Fibroblast of lung (primary cell): ENCODE measurements at regions not wholly inside any gene's neighbourhood (a gene's known extent, or its start where the extent isn't known, plus 50 kb on each side); places are given as distances from the start of the nearest gene placed in this dataset.

Experiments
- EZH2 ChIP-seq: IDR thresholded peaks from 2 replicates; pipeline ENCODE4 v1.5.1; 2012; ENCODE audit warnings: low read length, control low read depth, mild to moderate bottlenecking; ENCODE audit errors: missing control alignments
- TF ChIP-seq, protein P1 (sequence below), 2 donors: IDR thresholded peaks in 1 of 2; conservative IDR thresholded peaks in 1 of 2; 1 replicate in 1 of 2; 2 replicates in 1 of 2; pipeline ENCODE4 v1.5.1; 2011 to 2012; ENCODE audit warnings: low read length in 2 of 2, control low read depth in 1 of 2, inconsistent platforms in 1 of 2, low read depth in 1 of 2, mild to moderate bottlenecking in 1 of 2

DNA sequence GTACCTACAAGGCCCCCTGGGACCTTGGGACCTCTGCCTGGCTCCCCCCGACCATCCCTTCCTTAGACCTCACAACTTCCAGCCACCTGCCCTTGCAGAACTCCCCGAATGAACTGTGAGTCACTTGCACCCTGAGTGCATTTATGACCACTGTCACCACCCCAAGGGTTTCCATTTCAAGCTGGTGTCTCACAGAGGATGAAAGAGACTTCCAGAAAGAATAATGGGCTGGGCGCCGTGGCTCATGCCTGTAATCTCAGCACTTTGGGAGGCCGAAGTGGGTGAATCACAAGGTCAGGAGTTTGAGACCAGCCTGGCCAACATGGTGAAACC, 124.5 kb upstream of the CIBAR2 start:
- TF ChIP-seq, protein P1, sequence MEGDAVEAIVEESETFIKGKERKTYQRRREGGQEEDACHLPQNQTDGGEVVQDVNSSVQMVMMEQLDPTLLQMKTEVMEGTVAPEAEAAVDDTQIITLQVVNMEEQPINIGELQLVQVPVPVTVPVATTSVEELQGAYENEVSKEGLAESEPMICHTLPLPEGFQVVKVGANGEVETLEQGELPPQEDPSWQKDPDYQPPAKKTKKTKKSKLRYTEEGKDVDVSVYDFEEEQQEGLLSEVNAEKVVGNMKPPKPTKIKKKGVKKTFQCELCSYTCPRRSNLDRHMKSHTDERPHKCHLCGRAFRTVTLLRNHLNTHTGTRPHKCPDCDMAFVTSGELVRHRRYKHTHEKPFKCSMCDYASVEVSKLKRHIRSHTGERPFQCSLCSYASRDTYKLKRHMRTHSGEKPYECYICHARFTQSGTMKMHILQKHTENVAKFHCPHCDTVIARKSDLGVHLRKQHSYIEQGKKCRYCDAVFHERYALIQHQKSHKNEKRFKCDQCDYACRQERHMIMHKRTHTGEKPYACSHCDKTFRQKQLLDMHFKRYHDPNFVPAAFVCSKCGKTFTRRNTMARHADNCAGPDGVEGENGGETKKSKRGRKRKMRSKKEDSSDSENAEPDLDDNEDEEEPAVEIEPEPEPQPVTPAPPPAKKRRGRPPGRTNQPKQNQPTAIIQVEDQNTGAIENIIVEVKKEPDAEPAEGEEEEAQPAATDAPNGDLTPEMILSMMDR (conservative IDR thresholded peaks at IDR 0.05 in 1 of 2, IDR thresholded peaks at IDR 0.05 in 1 of 2; ENCODE audit: low read depth in 1 of 2, low read length in 2 of 2): no peak
- TF ChIP-seq EZH2: no peak
